ENCODE measurements at regions not wholly inside any gene's neighbourhood (a gene's known extent, or its start where the extent isn't known, plus 50 kb on each side); places are given as distances from the start of the nearest gene placed in this dataset.

- no peaks in the 10 kb centered on the region for H3K9me2 ChIP-seq
- H2AFZ ChIP-seq (ENCODE audit: low read depth), result no peak overlapping the region
- no peaks in the 10 kb centered on the region for H3K79me2 ChIP-seq (ENCODE audit: insufficient read depth)
- H3F3A ChIP-seq (replicated peaks; ENCODE audit: insufficient read depth), result peaks cover 33% of the 10 kb centered on the region
- CTCF ChIA-PET, result no interaction called here
- H3K4me1 ChIP-seq (ENCODE audit: control insufficient read depth in 1 of 2, insufficient read depth in 2 of 2, low read depth in 1 of 2, low read length in 1 of 2), result peaks cover 3 to 14% of the 10 kb centered on the region in 2 experiments; a peak in 2 of 4 replicates
- 73% methylated on average over 1 of the region's 1 CpG for WGBS (ENCODE audit: low lambda C conversion rate)
- DNase-seq, result no peak
- no peak overlapping the region for H3K27ac ChIP-seq (ENCODE audit: low read depth in 2 of 2, low read length in 1 of 2)
- no peak overlapping the region for H3K4me2 ChIP-seq
- H3K27me3 ChIP-seq (ENCODE audit: insufficient read depth), result no peaks in the 10 kb centered on the region
- H3K9ac ChIP-seq, result no peak overlapping the region
- no peaks in the 10 kb centered on the region for H3K36me3 ChIP-seq (replicated peaks in 1 of 2; ENCODE audit: control insufficient read depth in 1 of 2, insufficient read depth in 2 of 2, low read length in 1 of 2)
- TF ChIP-seq PBX3 (IDR thresholded peaks at IDR 0.05) (no peak), POLR2AphosphoS5 (IDR thresholded peaks at IDR 0.05; ENCODE audit: low read depth, low read length) (no peak), MAX (IDR thresholded peaks at IDR 0.05; ENCODE audit: low read depth) (no peak), CTCF (IDR thresholded peaks at IDR 0.05) (no peak), SMC3 (IDR thresholded peaks at IDR 0.05; ENCODE audit: low read depth, low read length) (no peak), RFX5 (IDR thresholded peaks at IDR 0.05; ENCODE audit: low read length) (no peak), ELF1 (IDR thresholded peaks at IDR 0.05) (no peak), TCF12 (IDR thresholded peaks at IDR 0.05) (no peak)
- peaks cover 4% of the 10 kb centered on the region; the same call in 1 of the 2 replicates for H3K9me3 ChIP-seq
- H3K4me3 ChIP-seq (ENCODE audit: low read depth in 2 of 2, low read length in 1 of 2), result no peak overlapping the region
- H4K20me1 ChIP-seq (ENCODE audit: insufficient read depth), result no peaks in the 10 kb centered on the region
- POLR2A ChIA-PET, result no interaction called here
Observed at GRCh38 chr9:105069696-105070095, 141.7 kb upstream of the ABCA1 start.

GRCh38 chr9:105070176-105070575 is 142.2 kb upstream of the ABCA1 start:
- ChIA-PET POLR2A (no interaction called here), CTCF (no interaction called here)
- no peak overlapping the region for H3K9ac ChIP-seq
- 85% methylated on average over 4 of the region's 4 CpGs for WGBS (ENCODE audit: low lambda C conversion rate)
- no peak overlapping the region for H3K4me3 ChIP-seq (ENCODE audit: low read depth in 2 of 2, low read length in 1 of 2)
- TF ChIP-seq JUND (IDR thresholded peaks at IDR 0.05) (no peak), SMC3 (IDR thresholded peaks at IDR 0.05; ENCODE audit: low read depth, low read length) (no peak), FOXJ3 (CRISPR knock-in tag; IDR thresholded peaks at IDR 0.05) (no peak), CHD2 (IDR thresholded peaks at IDR 0.05; ENCODE audit: low read length, partially characterized antibody) (no peak), TEAD4 (IDR thresholded peaks at IDR 0.05; ENCODE audit: borderline replicate concordance, insufficient read depth) (no peak), YY1 (IDR thresholded peaks at IDR 0.05; ENCODE audit: low read depth) (no peak), MAX (IDR thresholded peaks at IDR 0.05; ENCODE audit: low read depth) (no peak), ZBTB33 (IDR thresholded peaks at IDR 0.05; ENCODE audit: borderline replicate concordance, low read depth) (no peak), EP300 (IDR thresholded peaks at IDR 0.05; ENCODE audit: borderline replicate concordance in 1 of 2, low read depth in 1 of 2, low read length in 1 of 2) (no peak)
- peaks cover 4% of the 10 kb centered on the region; the same call in 1 of the 2 replicates for H3K9me3 ChIP-seq
- H3F3A ChIP-seq (replicated peaks; ENCODE audit: insufficient read depth), result peaks cover 29% of the 10 kb centered on the region
- peaks cover 0 to 10% of the 10 kb centered on the region in 2 experiments; a peak in 1 of 4 replicates for H3K4me1 ChIP-seq (ENCODE audit: control insufficient read depth in 1 of 2, insufficient read depth in 2 of 2, low read depth in 1 of 2, low read length in 1 of 2)
- no peaks in the 10 kb centered on the region for H3K27me3 ChIP-seq (ENCODE audit: insufficient read depth)
- no peak for DNase-seq
- H4K20me1 ChIP-seq (ENCODE audit: insufficient read depth), result no peaks in the 10 kb centered on the region
- no peaks in the 10 kb centered on the region for H3K36me3 ChIP-seq (replicated peaks in 1 of 2; ENCODE audit: control insufficient read depth in 1 of 2, insufficient read depth in 2 of 2, low read length in 1 of 2)
- peak overlapping the region in 1 of 2 experiments; percentile 74; a peak in 1 of 4 replicates for H3K27ac ChIP-seq (ENCODE audit: low read depth in 2 of 2, low read length in 1 of 2)
- no peak overlapping the region for H2AFZ ChIP-seq (ENCODE audit: low read depth)
- no peaks in the 10 kb centered on the region for H3K79me2 ChIP-seq (ENCODE audit: insufficient read depth)
- no peaks in the 10 kb centered on the region for H3K9me2 ChIP-seq
- H3K4me2 ChIP-seq, result no peak overlapping the region
